ENCODE measurements at regions not wholly inside any gene's neighbourhood (a gene's known extent, or its start where the extent isn't known, plus 50 kb on each side); places are given as distances from the start of the nearest gene placed in this dataset.

DNA sequence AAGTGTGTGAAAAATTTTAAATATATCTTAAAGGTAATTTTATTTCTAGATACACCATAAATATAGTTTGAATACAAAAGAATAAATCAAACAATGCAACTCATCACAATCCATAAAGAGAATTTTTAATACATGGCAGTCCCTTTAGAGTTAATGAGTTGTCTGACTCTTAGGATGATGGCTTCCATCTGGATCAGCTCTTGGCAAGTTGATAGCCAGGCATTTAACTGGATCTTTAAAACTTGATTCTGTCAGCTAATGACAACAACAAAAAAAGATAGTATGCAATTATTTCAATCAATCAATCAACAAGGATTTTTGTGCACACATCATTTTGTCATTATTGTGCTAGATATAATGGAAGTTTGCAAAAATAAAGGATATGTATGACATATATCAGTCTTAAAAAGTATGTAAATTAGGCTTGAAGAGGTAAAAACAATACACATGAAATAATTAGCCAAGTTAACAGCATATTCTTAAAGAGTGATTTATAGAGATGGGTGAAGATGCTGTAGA, 174.9 kb upstream of the PCDH18 start:
- TF ChIP-seq, protein P1, sequence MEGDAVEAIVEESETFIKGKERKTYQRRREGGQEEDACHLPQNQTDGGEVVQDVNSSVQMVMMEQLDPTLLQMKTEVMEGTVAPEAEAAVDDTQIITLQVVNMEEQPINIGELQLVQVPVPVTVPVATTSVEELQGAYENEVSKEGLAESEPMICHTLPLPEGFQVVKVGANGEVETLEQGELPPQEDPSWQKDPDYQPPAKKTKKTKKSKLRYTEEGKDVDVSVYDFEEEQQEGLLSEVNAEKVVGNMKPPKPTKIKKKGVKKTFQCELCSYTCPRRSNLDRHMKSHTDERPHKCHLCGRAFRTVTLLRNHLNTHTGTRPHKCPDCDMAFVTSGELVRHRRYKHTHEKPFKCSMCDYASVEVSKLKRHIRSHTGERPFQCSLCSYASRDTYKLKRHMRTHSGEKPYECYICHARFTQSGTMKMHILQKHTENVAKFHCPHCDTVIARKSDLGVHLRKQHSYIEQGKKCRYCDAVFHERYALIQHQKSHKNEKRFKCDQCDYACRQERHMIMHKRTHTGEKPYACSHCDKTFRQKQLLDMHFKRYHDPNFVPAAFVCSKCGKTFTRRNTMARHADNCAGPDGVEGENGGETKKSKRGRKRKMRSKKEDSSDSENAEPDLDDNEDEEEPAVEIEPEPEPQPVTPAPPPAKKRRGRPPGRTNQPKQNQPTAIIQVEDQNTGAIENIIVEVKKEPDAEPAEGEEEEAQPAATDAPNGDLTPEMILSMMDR (IDR thresholded peaks at IDR 0.05), result no peak
- TF ChIP-seq POLR2AphosphoS5 (IDR thresholded peaks at IDR 0.05) (no peak), POLR2A (IDR thresholded peaks at IDR 0.05) (no peak)

Data from upper lobe of left lung (tissue), 4 donors.